HG03469 (cell line): ENCODE measurements at regions not wholly inside any gene's neighbourhood (a gene's known extent, or its start where the extent isn't known, plus 50 kb on each side); places are given as distances from the start of the nearest gene placed in this dataset.

Experiments
- ATAC-seq: cut with Tn5 transposase; IDR thresholded peaks from one replicate; pipeline ENCODE4 v1.9.1; 2021; ENCODE audit warnings: mild to moderate bottlenecking, moderate library complexity, moderate number of reproducible peaks; ENCODE audit not compliant: unreplicated experiment

DNA sequence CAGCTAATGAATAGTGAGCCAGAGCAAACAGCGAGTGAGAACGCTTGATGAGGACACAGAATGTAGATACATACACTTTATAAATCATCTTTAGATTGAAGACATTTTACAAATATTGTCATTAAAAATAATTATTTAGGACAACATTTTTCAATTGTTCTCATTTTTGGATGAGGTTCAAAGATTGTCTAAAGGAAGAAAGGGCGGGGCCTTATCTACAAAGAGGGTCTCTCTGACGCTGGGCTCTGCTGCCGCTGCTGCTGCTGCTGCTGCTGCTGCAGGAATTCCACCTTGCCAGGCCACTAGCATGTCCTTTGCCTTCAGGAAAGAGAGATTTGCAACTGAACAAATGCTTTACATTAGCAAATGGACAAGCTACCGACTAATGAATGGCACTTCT, 220.7 kb upstream of the TMEM161B start:
- no peak for ATAC-seq

DNA sequence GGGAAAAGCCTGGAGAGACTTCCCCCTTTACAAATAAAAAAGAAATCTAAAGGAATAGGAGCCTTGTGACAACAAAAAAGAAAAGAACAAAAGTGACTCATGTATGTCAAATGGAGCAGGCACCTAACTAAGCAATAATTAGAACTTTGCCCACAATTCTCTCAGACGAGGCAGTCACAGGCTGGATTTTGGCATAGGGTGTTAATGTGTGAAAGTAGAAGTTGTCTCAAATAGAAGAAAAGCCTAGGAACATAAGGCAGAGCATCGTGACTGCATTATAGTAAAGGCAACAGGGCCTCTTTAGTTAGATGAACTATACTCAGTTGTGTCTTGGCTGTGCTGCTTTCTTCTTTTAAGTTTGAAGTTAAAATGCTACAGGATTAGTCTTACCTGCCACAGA, 219.9 kb upstream of the TMEM161B start:
- ATAC-seq = no peak

DNA sequence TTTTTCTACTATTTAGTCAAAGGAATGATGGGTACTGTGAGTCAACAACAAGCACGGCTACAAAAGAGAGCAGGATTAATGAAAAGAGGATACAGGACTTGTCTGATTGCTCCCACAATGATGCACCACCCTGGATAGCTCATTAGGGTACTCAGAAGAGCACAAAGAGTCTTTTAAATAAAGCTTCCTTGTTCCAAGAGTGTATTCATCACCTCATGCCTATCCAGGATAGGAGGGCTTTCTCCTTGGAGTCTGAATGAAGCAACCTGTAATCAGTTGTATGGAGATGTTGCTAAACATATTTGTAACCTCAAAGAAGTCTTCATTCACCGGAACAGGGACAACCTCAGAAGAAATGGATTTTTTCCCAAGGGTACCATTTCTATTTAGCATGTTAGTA, 219.5 kb upstream of the TMEM161B start:
- ATAC-seq = no peak

DNA sequence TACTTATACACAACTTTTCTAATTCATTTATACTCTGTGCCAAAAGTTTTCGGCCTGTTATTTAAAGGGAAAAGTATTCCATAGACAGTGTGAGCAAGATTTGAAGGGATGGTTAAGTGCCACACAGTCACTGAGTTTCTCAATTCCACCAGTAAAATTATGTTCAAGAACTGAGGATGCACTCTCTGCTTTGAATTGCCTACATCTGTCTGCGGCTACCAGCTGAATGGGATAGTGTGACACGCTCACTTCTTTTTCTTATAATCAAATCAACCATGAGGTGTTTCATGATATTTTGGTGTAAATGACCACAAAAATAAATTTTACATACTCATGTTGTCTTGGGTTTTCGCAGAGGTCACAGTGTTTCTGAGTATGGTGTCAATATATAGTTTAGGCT, 218.4 kb upstream of the TMEM161B start:
- ATAC-seq = no peak

DNA sequence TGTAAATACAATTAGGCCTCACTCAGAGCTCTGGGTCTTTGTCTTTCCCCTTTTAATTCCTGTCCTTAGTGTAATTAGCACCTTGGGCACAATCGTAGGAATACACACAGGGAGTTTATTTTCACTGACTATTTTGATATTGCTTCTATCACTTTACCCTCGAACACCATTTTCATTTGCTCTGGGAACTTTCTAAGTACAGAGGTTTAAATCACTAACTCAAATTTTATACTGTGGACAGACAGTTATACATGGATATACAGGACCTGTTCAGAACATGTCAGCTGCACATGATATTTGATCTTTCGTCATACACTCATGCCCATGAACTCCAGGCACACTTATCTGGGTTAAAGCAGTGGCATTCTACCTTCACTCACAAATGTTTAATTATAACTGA, 217.8 kb upstream of the TMEM161B start:
- ATAC-seq = no peak

DNA sequence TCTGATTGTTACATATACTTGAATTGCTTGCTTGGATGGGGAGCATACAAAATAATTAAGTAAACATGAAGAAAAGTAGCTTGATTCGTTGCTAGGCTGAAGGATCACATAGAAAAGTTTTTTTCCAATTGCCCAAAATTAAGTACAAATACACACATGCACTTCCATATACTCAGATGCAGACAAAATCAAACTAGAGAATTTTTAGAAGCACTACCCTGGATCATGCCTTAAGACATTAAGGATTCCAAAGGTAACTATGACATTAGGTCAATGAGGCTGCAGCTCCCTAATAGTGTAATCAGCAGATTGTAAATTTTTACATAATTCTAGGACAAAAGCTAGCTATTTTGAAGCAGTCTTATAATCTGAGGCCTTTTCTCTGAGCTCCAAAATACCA, 216.9 kb upstream of the TMEM161B start:
- ATAC-seq = no peak

DNA sequence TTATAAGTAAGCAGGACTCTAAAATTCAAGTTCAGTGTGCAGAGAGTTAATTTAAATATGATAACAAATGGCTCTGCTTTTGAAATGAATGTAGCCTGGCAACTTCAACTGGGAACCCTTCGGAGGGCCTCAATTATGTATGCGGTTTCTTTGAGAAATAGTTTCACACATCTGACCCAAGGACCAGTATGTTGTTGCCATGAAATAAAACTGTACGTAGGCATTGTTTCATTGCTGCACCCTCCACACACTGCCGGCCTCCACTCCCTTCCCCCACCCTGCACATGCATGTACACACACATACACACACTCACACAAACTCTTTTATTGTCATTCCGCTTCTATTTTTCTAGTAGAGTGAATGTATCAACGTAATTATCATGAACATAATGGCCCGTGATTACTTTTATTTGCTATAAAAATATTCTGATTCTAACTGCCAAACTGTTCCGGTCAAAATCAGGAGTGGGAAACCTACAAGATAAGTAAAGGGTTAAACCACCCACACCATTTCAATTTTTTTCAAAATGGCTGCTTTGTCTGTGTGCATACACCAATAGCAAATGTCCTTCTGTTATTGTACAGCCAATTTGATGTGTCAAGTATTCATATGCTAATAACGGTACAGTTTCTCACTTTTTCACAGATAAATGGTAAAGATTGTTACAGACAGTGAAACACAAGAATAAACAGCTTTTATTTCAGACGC, 215.5 kb upstream of the TMEM161B start:
- no peak for ATAC-seq

DNA sequence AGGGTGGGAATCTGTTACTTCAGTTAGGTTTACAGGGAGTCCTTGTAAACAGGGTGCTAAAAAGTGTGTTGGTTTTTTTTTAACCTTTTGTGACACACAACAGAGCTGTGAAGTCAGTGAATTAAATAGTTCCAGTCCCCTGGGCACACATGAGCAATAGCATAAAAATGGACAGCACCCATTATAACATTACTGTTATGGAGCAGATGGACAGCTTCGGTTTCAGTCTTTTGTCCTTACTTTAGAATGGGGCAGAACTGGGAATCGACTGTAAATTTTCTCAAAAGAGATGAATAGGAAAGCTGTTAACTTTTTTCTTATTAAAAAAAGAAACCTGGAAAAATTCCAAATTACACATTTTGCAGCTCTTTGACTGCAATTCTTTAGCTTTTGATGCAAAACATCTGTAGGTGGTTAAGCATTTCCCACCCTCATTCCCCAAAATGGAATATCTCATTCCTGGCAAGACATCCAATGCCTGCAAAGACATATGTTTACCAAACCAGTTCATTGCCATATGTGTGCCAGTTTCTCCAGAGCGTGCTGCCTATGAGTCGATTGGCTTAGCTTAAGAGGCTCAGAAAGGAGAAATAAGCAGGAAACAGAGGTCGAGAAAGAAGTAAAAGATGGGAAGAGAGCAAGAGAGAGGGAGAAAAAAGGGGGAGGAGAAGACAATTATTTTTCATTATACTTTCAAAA, 212.3 kb upstream of the TMEM161B start:
- no peak for ATAC-seq

DNA sequence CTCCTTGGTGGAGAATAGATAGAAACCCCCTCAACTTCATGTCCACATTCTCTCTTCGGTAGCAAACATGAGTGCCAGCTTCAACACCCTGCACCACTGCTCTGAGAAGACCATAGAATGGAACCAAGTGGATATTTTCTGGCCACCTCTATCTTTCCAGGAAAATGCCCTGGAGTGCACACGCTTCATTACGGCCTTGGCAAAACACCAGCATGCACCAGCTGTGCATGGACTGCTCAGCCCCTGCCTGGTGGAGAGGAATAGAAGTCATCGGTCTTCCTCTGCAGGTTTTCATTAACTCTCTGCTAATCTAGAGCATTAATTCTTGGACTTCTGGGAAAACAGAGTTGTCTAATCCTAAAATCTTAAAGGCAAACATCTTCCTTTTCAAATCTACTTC, 211.6 kb upstream of the TMEM161B start:
- ATAC-seq = no peak

DNA sequence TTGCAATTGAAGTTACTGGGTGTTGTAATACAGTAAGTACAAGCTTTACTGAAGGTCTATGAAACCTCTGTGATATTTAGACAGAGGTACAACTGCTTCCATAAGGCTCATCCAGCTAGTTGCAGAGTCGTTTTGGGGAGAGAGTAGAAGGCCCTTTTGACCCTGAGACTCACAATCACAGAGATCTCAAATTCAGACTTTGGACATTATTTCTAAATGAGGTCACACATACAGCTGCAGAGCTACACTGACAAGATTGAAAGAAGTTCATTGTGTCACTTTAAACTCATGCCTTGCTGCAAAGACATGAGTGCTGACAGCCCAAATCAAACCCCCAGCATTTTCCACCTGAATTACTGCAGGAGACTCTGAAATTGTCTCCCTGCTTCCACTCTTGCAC, 205.9 kb upstream of the TMEM161B start:
- ATAC-seq = no peak

DNA sequence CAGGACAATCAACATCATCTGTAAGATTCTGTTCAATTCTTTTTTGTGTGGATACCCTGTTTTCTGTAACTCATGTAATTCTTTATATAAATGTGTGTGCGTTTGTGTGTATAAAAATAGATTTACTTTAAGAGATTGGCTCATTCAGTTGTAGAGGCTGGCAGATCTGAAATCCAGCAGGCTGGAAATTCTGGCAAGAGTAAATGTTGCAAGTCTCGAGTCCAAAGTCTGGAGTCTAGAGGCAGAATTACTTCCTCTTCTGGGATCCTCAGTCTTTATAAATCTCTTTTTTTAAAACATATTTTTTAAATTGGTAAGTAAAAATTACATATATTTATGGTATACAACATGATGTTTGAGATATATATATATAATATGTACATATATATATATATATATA, 202.1 kb upstream of the TMEM161B start:
- ATAC-seq = no peak

DNA sequence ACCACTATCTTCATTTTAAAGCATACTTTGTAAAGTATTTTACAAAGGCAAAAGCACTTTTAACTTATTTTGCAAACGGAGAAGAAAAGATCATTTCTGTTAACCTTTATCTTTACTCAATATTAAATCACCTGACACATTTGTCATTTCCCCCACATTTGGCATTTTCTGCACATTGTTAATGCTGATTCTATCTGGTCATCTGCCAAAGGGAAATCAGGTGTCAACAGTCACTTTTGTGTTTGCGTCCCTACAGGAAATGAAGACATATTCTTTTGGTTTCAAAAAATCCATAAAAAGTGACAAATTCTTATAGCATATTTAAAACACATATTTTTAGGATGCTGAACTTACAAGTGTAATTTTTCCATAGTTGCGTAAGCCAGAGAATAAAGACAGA, 191.3 kb upstream of the TMEM161B start:
- ATAC-seq = no peak

DNA sequence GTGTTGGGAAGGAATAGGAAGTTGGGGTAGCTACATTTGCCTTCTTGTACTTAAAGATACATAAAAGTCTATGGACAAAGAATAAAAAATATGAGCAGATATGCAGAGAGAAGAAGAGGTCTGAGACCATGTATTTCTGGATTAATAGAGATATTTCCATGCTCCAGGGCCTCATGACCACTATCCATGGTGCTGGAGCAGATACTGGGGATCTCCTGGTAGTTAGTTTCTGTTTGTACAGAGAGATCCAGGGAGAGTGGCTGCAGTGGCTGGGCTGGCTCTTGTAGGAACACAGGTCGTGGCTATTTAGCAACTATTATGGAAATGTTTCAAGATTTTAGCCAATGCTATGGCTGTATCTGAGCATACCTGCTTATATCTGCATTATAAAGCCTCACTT, 184.2 kb upstream of the TMEM161B start:
- no peak for ATAC-seq

DNA sequence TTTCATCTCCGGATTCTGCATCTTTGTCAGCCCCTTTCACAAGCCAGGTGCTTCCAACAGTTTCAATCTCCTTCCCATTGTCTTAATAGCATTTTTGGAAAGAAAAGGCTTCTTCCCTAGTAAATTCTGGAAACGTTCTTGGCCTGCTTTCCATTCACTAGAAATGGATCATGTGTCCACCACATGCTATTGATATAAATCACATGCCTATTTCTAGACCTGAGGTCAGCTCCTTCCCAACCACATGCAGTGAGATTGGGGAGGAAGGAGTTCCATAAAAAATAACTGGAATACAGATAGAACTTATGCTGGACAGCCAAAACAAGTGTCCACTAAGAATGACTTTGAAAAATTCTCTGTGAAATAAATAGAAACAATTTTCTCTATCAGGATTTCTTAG, 181.6 kb upstream of the TMEM161B start:
- no peak for ATAC-seq

DNA sequence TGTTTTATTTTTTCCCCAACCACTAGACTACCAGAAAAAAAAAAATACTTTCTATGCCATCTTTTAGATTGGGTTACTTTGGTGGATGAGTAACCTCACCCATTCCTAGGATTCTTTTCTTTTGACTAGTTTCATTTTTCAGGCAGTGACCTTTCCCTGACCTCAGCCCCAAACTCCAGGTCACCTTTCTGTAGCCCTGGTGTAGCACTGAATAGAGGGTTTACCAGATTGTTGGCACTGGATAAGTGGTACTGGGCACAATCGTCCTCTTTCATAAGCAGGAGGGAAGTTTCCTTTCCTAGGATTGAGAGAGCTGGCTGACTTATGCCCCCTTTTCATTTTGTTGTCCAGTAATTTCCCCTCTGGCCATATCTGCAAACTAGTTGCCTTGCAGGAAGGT, 169.4 kb upstream of the TMEM161B start:
- no peak for ATAC-seq

DNA sequence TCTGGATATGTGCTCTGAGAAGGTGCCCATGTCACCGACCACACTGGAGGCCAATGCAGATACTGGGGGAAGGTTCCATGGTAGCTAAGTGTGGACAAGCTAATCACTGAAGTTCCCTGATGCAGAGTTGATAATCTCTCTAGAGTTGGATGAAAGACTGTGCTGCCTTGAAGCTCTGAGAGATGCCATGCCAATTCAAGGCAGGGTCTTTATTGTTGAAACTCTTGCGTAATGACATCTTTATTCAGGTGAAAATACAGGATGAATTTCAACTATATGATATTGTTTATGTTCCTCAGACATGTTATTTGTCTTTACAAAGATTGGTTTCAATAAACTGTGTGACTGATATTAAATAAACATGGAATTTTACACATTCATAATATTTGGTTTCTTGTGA, 167.6 kb upstream of the TMEM161B start:
- no peak for ATAC-seq

DNA sequence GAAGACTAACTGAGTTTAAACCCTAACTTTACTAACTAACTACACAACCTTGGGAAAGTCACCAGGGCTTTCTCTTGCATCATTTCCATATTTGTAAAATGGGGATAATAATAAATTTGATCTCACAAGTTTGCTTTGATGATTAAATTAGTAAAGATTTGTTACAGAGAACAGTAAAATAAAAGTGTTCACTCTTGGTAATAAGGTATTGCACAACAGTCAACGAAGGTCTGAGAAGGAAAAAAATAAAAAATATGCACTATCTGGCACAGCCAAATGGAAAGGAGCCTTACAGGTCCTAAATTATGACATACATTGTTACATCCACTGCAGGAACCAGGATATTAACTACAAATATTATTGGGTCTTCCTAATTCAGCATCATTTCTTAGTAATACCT, 160.0 kb upstream of the TMEM161B start:
- no peak for ATAC-seq

DNA sequence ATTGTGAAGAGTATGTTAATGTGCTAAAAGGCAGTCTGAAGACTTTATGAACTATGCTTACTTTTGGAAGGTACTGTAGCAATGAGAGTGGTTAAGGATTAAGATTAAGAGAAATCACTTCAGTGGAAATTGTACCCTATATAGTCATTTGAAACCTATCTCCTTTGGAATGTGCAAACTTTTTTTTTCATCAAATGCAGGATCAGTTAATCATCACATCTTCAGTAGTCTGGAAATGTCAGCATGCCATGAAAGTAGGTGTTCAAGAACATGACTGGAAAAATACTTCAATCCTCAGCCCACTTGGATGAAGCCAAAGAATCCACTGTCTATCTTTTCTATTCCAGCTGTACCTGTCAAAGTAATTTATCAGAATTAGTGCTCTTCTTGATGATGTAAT, 157.8 kb upstream of the TMEM161B start:
- ATAC-seq = no peak

DNA sequence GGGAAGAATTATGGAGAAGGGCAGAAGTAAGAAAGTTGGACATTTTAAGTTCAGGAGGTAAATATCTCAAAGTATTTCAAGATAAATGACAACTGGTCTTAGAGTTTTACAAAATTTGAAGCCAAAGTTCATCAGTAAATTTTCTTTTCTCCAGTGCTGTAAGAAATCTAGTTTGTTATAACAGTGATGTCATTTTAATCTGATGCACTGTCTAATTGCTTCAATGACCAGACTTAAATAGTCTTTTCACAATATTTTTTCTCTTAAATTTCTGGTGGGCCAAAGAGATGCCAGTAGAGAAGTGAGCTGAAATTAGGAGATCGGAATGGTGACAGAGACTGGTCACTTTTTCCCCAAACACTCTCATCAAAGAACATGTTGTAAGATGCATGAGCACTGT, 156.5 kb upstream of the TMEM161B start:
- no peak for ATAC-seq

DNA sequence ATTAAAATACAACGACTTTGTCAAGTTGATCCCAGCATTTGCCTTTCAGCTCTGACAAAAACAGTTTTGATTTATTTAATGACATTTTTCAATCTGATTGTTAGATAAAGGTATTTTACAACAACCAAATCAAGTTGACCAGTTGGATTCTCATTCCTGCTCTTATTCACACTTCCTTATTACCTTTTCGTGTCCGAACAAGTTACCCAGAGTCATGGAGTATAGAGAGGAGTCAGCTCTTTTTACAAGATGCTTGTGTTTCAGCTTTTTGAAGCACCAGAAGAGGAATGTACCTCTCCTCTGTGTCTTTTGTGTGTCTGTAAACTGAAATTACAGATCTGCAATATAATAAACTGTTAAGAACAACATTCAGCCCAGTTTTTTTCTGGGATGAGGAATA, 151.3 kb upstream of the TMEM161B start:
- ATAC-seq = no peak

DNA sequence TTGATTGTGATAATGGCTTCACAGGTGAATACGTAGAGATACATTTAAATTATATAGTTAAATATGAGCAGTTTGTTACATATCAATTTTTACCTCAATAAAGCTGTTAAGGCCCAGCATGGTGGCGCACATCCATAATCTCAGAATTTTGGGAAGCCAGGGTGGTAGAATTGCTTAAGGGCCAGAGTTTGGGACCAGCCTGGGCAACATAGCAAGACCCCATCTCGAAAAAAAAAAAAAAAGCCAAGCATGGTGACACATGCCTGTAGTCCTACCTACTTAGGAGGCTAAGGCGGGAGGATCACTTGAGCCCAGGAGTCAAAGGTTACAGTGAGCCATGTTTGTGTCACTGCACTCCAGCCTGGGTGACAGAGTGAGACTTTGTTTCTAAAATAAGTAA, 138.7 kb upstream of the TMEM161B start:
- no peak for ATAC-seq

DNA sequence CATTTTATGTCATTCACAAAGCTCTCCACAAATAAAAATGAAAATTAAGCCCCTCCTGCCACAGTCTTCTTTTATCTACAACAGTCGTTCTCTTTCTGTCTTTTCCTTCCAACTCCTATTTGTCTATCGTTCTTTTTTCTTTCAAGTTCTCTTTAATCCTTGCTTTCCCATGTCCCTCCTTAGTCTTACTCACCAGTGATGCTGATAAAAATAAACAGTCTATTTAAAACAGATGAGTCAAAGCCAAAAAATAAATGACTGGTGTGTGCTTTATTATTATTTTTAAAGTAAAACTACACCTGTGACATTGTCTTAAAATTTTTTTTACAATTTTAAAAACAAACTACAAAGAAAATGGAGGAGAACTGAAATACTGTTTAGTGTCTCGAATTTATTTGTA, 137.1 kb upstream of the TMEM161B start:
- no peak for ATAC-seq

DNA sequence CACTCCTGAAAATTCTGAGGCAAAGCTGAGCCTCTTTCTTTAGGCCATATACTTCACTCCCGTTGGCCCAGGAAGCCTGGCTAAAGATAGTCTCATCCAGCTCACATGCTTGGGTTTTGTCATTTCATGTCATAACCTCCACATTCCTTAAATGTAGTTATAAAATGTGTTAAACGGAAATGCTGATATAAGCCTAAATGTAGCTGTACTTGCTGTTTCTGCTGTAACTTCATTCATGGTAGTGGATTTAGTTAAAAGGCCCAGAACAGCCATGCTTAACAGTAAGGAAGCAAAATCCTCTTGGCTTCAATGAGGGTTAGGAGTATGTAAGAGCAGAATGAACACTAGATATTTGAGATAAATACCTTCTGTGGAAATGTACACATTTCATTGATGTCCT, 135.8 kb upstream of the TMEM161B start:
- no peak for ATAC-seq
